ENCODE measurements at regions not wholly inside any gene's neighbourhood (a gene's known extent, or its start where the extent isn't known, plus 50 kb on each side); places are given as distances from the start of the nearest gene placed in this dataset.
"Not testable (repeated sequence)": the region's sequence is repeated elsewhere in the genome, so short reads cannot be mapped to it uniquely, and the experiment has no call there.

- H3K36me3 ChIP-seq (replicated peaks in 1 of 2); H3K4me3 ChIP-seq; H3K9me3 ChIP-seq (replicated peaks in 1 of 3); intact Hi-C loops (cut with DNase I); H3K4me1 ChIP-seq (replicated peaks in 1 of 2); H3K27me3 ChIP-seq; H3K27ac ChIP-seq: not testable (repeated sequence)
- peak in 2 of 7 donors; percentile 7 to 28 for DNase-seq
- 77 to 87% (median 81%) methylated on average over 21 to 29 of the region's 30 CpGs for WGBS, 4 donors
These were observed 182.4 kb upstream of the ZNF469 start for GRCh38 chr16:88200154-88200895.

GRCh38 chr16:88200896-88201185 lies 181.9 kb upstream of the ZNF469 start:
- 65 to 86% (median 78%) methylated on average over 5 to 13 of the region's 13 CpGs for WGBS, 4 donors
- Histone ChIP-seq H3K27me3 (no peaks in the 10 kb centered on the region), H3K4me3 (no peak overlapping the region), H3K4me1 (replicated peaks in 1 of 2) (no peaks in the 10 kb centered on the region), H3K36me3 (replicated peaks in 1 of 2) (no peaks in the 10 kb centered on the region), H3K27ac (no peak overlapping the region), H3K9me3 (replicated peaks in 1 of 3) (no peaks in the 10 kb centered on the region)
- intact Hi-C loops (cut with DNase I) = no loop called here
- DNase-seq = peak in 2 of 7 donors; percentile 12 to 25
- no peak for TF ChIP-seq POLR2A (IDR thresholded peaks at IDR 0.05)
- no peak for TF ChIP-seq CTCF (IDR thresholded peaks at IDR 0.05)

- H3K9me3 ChIP-seq (replicated peaks in 1 of 3); H3K4me1 ChIP-seq (replicated peaks in 1 of 2); H3K4me3 ChIP-seq; intact Hi-C loops (cut with DNase I); H3K27me3 ChIP-seq; H3K27ac ChIP-seq; H3K36me3 ChIP-seq (replicated peaks in 1 of 2): not testable (repeated sequence)
- DNase-seq = peak in 2 of 7 donors; percentile 6 to 23
- WGBS, 4 donors = 82 to 89% (median 87%) methylated on average over 4 to 9 of the region's 9 CpGs
These were observed 181.1 kb upstream of the ZNF469 start for GRCh38 chr16:88201611-88202010.

GRCh38 chr16:88202207-88202745 lies 180.5 kb upstream of the ZNF469 start:
- WGBS, 4 donors = 81 to 88% (median 85%) methylated on average over 12 to 13 of the region's 13 CpGs

GRCh38 chr16:88202856-88203681 lies 179.7 kb upstream of the ZNF469 start:
- not testable (repeated sequence) for H3K9me3 ChIP-seq (replicated peaks in 1 of 3)
- DNase-seq = peak in 2 of 7 donors; percentile 8 to 35
- WGBS, 4 donors = 79 to 89% (median 86%) methylated on average over 21 to 37 of the region's 37 CpGs

More at GRCh38 chr16:88202207-88202745, 180.5 kb upstream of the ZNF469 start:
- no peaks in the 10 kb centered on the region for H3K27me3 ChIP-seq
- H3K27ac ChIP-seq = no peak overlapping the region
- DNase-seq = peak in 2 of 7 donors; percentile 7 to 35
- no peak overlapping the region for H3K4me3 ChIP-seq
- H3K36me3 ChIP-seq (replicated peaks in 1 of 2) = no peaks in the 10 kb centered on the region
- H3K9me3 ChIP-seq (replicated peaks in 1 of 3) = no peaks in the 10 kb centered on the region
- H3K4me1 ChIP-seq (replicated peaks in 1 of 2) = no peaks in the 10 kb centered on the region
- TF ChIP-seq CTCF (IDR thresholded peaks at IDR 0.05) (no peak), POLR2A (IDR thresholded peaks at IDR 0.05) (no peak)
- intact Hi-C loops (cut with DNase I) = no loop called here

GRCh38 chr16:88204131-88205110 lies 178.3 kb upstream of the ZNF469 start:
- H3K9me3 ChIP-seq (replicated peaks in 1 of 3); H3K36me3 ChIP-seq (replicated peaks in 1 of 2); H3K4me3 ChIP-seq; H3K27me3 ChIP-seq; intact Hi-C loops (cut with DNase I); H3K27ac ChIP-seq; H3K4me1 ChIP-seq (replicated peaks in 1 of 2): not testable (repeated sequence)
- DNase-seq = peak in 1 of 7 donors; percentile 31
- WGBS, 4 donors = 82 to 92% (median 88%) methylated on average over 18 to 33 of the region's 37 CpGs

More at GRCh38 chr16:88202856-88203681, 179.7 kb upstream of the ZNF469 start:
- H3K27ac ChIP-seq; intact Hi-C loops (cut with DNase I); H3K27me3 ChIP-seq; H3K36me3 ChIP-seq (replicated peaks in 1 of 2); H3K4me1 ChIP-seq (replicated peaks in 1 of 2); H3K4me3 ChIP-seq: not testable (repeated sequence)

GRCh38 chr16:88205482-88205881 lies 177.3 kb upstream of the ZNF469 start:
- H3K9me3 ChIP-seq (replicated peaks in 1 of 3); H3K27ac ChIP-seq; H3K27me3 ChIP-seq; H3K4me3 ChIP-seq; H3K36me3 ChIP-seq (replicated peaks in 1 of 2); H3K4me1 ChIP-seq (replicated peaks in 1 of 2); intact Hi-C loops (cut with DNase I): not testable (repeated sequence)
- 88 to 94% (median 93%) methylated on average over 17 of the region's 17 CpGs for WGBS, 4 donors
- DNase-seq = peak in 2 of 7 donors; percentile 1 to 23

- H3K27me3 ChIP-seq; H3K4me3 ChIP-seq; intact Hi-C loops (cut with DNase I); H3K9me3 ChIP-seq (replicated peaks in 1 of 3); H3K36me3 ChIP-seq (replicated peaks in 1 of 2); H3K4me1 ChIP-seq (replicated peaks in 1 of 2); H3K27ac ChIP-seq: not testable (repeated sequence)
- WGBS, 4 donors = 74 to 87% (median 80%) methylated on average over 5 to 13 of the region's 16 CpGs
- peak in 1 of 7 donors; percentile 31 for DNase-seq
These were observed 176.8 kb upstream of the ZNF469 start for GRCh38 chr16:88206006-88206405.

All from adrenal gland (tissue), 9 donors.